HG02852 (cell line): ENCODE measurements at regions not wholly inside any gene's neighbourhood (a gene's known extent, or its start where the extent isn't known, plus 50 kb on each side); places are given as distances from the start of the nearest gene placed in this dataset.
"Not testable (repeated sequence)": the region's sequence is repeated elsewhere in the genome, so short reads cannot be mapped to it uniquely, and the experiment has no call there.

ENCODE experiments used
- ATAC-seq: cut with Tn5 transposase; IDR thresholded peaks from one replicate; pipeline ENCODE4 v1.9.1; 2021; ENCODE audit warnings: mild to moderate bottlenecking, moderate library complexity; ENCODE audit not compliant: unreplicated experiment

DNA sequence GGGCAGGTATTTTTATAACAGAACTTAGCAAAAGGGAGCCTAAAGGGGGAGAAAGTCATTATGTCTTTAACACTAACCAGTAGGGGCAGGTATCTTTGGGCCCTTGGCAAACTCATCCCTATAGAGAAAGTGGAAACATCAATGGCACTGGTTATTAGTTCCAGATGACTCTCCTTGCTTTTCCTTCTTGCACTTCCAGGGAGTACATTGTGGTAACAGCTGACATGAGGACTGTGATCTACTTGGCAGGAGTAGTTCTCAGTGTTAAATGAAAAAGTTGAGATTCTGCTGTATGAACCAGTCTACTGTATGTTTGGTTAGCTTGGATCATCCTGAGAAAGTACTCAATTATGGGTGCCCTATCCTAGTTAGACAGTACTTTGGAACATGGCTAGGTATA is 93.6 kb downstream of the ATXN3L start:
- no peak for ATAC-seq

DNA sequence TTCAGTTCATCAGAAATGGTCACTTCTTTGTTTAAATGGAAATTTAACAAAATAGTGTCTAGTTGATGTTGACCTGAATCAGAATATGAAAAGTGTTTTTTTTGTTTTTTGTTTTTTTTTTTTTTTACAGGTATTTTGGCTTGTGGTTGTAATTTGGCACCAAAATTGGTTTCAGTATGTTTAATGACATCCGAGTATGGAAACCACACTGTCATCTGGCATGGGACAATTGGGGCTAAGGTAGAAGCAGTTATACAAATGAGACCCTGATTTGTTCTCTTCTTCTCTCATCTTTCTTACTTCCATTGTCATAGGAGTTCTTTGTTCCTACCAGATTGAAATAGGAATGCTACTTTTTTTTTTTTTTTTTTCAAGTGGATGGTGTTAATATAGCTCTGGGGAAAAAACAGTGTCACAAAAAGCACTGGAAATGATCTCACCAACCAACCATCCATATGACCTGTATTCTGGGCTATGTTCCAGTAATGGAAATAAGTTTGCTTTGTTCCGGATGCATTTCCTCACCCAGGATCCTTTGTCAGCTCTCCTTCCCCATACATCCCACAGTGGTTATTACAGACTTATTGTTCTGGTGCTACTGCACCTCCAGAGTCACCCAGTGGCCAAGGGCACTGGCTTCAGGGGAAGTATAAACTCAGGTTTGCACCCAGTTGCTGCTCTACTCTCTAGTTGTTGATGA is 95.8 kb downstream of the ATXN3L start:
- no peak for ATAC-seq

DNA sequence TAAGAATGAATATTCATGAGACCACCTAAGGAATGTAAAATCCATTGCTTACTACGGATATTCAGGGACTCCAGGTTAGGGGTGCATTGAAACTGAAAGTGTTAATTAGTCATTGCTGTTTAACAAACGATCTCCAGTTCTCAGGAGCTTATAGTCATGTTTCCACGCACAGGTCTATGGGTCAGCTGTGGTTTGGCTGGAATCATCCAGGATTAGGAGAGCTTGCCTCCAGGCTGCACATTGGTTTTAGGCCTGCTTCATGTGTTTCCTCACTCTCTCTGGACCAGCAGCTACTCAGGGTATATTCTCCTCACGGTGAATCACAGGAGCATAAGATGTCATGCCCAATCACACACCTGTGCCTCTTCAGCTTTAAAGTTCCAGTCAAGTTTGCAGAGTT is 98.9 kb downstream of the ATXN3L start:
- ATAC-seq = no peak

DNA sequence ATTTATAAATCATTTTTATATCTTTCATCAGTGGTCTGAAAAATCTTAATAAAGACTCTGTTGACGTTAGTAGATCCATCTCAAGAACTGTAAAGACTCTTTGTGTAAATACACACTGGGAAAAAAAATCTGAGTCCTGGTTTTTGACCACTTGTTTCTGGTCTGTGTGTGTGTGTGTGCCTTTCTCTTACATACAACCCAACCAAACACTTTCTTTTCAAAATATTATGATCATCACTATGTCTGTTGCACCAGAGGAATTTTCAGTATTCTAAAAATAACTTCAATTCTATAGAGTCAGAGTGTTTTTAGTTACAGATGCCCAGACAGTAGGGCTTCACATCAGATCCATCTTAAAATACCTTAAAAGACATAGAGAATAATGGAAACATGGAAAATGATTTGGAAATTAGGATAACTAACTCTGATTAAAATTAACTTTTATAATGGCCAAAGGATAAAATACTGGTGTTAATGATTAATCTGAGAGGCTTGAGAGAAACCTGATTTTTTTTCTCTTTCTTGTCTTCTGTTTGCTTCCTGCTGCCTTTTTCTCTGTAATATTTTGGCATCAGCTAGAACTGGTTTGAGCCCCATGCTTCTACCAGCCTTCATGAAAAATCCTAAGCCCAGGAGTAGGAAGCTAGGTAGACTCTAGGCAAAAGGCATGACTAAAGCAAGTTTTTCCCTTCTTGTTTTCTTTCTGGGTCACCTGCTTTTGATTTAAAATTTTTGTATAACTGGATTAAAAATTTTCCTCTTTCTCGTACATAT is 99.7 kb downstream of the ATXN3L start:
- no peak for ATAC-seq

DNA sequence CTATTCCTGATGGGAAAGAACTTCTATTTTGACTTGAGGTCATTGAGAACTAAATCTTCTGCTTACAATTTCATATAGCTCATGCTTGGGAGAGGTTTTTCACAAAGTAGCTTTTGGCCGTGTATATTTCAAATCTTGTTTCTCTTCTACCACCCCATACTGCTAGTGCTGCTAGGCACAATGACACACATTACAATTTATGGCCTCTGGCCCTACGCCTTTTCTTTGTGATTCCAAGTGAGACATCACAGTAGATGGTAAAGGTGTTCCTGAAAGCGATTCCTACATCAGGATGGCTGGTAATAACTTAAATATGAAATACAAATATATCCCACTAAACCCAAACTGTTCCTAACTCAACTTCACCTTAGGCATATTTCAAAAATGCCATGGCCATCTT is 101.1 kb downstream of the ATXN3L start:
- no peak for ATAC-seq

DNA sequence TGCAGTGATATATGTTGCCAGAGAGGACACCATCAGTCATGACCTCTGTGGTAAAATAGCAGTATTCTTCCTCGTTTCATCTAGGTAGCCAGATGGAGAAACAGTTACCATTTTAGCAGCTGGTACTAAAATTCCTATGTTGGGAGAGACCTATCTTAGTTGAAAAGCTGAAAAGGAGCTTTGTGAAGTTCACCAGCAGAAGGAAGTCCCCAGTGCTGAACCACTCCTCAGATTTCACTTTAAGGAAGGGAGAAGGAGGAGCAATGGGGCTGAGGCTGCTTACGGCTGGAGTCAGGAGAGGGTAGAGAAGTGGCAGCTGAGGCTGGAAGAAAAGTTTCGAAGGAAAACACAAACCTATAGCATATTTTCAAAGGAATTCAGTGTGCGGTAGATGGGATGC is 103.7 kb downstream of the ATXN3L start:
- ATAC-seq = no peak

- no peak for ATAC-seq
These were observed 104.1 kb downstream of the ATXN3L start for GRCh38 chrX:13215729-13216128.

DNA sequence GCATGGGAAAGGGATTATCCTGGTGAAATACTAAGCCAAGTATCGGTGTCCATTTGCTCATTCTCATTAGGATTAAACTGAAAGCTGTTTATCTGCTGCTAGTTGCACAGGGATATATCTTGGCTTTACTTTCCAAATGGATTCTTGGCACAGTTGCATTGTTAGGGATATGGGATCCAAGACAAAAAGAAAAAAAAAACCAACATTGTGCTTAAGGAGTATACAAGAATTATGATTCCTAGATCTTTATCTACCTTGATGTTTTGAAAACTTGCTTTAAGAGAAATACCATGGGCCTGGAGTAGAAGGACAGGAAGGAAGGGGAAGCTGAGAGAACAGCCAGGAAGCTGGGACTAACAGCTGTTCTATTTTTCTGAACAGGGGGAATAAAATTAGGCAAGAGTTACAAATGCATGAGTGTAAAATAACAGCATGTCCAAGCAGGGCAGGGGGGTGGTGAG is 107.6 kb downstream of the ATXN3L start:
- ATAC-seq = no peak

GRCh38 chrX:13210142-13210541 is 109.7 kb downstream of the ATXN3L start:
- not testable (repeated sequence) for ATAC-seq

- ATAC-seq = not testable (repeated sequence)
These were observed 110.1 kb downstream of the ATXN3L start for GRCh38 chrX:13209704-13210103.

DNA sequence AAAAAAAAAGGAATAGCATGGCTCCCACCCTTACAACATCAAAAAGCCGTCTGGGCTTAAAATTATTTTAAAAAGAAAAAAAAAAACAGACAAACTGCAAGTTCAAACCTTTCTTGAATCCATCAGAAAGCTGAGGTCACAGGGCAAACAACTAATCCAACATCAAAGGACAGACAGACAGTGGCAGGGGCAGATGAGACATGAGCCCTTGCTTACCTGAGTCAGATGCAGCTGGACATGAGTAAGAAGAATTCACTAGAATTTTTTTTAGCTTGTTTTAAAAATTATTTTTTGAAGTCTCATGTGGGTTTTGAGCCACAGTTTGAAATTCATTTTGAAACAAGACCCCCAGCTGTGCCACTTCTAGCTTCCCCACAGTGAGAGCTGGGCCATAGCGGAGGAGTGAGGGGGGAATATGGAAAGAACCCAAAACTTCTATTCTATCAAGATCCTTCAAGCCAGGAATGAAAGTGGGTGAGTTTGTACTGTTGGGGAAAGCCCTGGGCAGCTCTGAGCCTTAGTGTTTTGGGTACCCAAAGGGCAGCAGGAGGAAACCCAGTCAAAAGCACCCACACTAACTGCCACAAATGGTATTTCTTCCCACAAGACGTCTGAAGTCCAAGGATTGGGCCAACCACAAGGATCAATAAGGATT is 111.4 kb downstream of the ATXN3L start:
- no peak for ATAC-seq

DNA sequence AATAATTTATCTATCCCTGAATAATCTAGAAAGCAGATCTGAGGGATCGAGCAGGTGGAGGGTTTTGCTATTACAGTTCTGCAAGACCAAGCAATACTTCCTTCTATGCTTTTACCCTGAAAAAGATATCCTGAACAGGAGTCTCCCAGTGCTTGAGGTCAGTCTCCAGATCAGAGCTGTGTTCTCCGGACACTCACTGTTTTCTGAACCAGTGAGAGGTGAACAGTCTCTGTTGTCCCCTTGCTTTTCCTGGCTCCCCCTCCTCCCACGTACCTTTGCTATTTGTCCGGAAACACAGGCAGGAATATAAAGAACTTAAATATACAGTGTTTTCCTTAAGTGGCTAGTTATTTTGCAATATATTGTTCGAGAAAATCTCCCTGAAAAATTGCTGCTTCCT is 116.6 kb downstream of the ATXN3L start:
- ATAC-seq = no peak

DNA sequence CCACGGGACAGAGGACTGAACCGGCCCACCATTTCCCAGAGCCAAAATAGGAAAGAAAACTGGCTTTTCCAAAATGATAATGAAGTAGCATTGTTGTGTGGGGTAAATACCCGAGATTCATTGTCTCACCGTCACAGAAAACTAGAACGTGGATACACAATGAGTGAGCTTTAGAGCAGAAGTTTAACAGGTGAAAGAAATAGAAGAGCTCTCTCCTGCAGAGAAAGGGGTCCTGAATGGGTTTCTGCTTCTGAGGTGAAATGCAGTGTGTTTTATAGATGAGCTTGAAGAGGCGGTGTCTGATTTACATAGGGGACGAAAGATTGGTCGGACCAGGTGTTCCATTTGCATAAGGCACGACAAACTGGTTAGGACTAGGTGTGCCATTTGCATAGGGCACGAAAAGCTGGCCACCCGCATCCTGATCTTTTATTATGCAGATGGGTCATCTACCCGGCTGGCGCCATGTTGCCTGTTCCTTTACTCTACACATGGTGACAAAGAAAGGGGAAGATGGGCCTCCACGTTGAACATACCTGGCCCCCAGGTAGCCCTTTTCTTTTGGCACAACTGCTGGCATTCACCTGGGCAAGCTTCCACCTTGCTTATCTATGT is 118.1 kb downstream of the ATXN3L start:
- ATAC-seq = no peak

DNA sequence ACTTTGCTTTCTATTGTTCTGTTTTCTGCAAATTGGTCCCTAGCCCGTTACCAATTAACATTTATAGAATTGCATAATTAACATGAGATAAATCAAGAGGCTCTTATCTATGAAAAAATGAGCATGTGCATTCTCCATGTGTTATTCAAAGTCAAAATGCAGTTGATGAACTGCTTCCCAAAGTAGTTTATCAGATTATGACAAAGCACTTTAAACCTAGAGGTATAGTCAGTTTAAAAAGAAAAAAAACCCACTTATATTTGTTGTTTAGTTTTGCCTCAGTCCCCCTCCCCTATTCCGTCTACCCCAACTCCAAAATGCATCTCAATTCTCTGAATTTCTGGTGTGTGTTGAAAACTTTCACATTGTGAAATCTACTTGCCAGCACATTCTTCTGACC is 119.5 kb downstream of the ATXN3L start:
- ATAC-seq = no peak

DNA sequence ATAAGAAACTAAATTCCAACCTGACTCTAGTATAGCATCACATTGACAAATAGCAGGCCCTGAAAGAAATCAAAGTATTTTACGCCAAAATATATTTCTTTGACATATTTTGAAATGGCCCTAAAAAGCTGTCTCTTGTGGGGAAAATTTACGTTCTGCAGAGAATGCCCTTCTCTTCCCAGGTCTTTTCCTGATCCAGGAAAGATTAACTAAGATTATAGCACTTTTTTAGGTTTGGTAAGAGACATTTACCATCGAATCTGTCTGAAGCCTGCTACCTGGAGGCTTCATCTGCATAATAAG is 121.1 kb downstream of the ATXN3L start:
- no peak for ATAC-seq

GRCh38 chrX:13198056-13198761 is 121.6 kb downstream of the ATXN3L start:
- ATAC-seq = no peak

DNA sequence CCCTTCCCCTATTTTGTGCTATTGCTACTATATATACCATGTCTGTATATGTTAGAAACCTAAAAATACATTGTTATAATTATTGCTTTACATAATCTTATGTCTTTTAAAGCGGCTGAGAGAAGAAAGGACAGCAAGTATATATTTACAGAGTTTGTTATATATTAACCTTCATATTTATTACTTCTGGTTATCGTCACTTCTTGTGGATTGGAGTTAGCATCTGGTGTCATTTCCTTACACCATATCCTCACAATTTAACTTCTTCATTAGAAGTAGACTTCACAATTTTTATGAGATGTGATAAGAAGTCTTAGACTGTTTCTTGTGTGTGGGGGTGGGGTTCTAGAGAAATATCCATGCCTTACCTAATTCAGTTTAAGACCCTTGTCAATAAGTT is 123.1 kb downstream of the ATXN3L start:
- ATAC-seq = no peak

DNA sequence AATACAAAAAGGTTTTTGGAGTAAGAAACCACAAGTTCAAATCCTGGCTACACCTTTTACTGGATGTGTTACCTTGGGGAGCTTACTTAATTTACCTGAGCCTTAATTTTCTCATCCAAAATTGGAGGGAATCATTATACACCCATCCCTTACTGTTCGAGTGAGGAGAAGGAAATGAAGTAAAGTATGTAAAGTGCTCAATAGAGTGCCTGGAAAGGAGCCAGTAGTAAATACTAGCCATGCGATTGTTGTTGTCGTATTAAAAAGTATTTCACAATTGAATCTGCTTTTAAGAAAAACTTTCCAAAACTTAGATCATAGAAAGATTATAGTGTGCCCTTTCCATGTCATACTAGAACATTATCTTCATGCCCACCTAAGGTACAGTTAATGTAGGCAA is 124.5 kb downstream of the ATXN3L start:
- no peak for ATAC-seq

GRCh38 chrX:13194291-13195103 is 125.4 kb downstream of the ATXN3L start:
- ATAC-seq = no peak

GRCh38 chrX:13190051-13190450 is 129.8 kb downstream of the ATXN3L start:
- no peak for ATAC-seq
